A549 (cell line): ENCODE measurements at regions not wholly inside any gene's neighbourhood (a gene's known extent, or its start where the extent isn't known, plus 50 kb on each side); places are given as distances from the start of the nearest gene placed in this dataset.

Experiments used
- ATAC-seq, 2 experiments: fragments of 200-7000 bp in 1 of 2; fragments of >200 bp in 1 of 2; cut with Nextera tagmentation in 1 of 2; cut with Tn5 transposase in 1 of 2; 3 replicates each; pipeline versions ENCODE4 v1.8.0 to v1.9.1; 2018 to 2020; ENCODE audit warnings: mild to moderate bottlenecking in 1 of 2, moderate library complexity in 1 of 2
- CTCF ChIA-PET: fragments of 300-600 bp; sonication (Branson Sonifier 250); formaldehyde crosslinking; extraction: SDS; loops from one replicate; lab custom pipeline; 2021; ENCODE audit warnings: antibody characterized with exemption, inconsistent platforms; lab: Yijun Ruan, JAX
- POLR2A ChIA-PET: fragments of 350-600 bp; formaldehyde crosslinking; extraction: SDS; loops from one replicate; lab custom pipeline; 2021; ENCODE audit warnings: antibody characterized with exemption, inconsistent platforms; lab: Yijun Ruan, JAX
- DNase-seq, 2 experiments: peaks; one replicate each; pipeline versions ENCODE4 v3.0.0 to v3.0.0-alpha.2; 2011 to 2016; ENCODE audit warnings: low read depth in 1 of 2, low spot score in 1 of 2
- FAIRE-seq: peaks from 2 replicates; lab custom pipeline; 2011; peaks lifted over from hg19 to GRCh38; lab: Jason Lieb, UNC
- H3K27ac ChIP-seq, 2 experiments: fragments of >200 bp; sonication (Bioruptor Twin); formaldehyde crosslinking; 3 replicates each; pipeline ENCODE4 v1.5.1; 2016 to 2017
- H3K4me1 ChIP-seq: fragments of >200 bp; sonication (Bioruptor Twin); formaldehyde crosslinking; 3 replicates; pipeline ENCODE4 v1.6.1; 2016
- H3K4me2 ChIP-seq: fragments of >200 bp; sonication (Bioruptor Twin); formaldehyde crosslinking; 3 replicates; pipeline ENCODE4 v1.6.1; 2016
- H3K4me3 ChIP-seq: fragments of >200 bp; sonication (Bioruptor Twin); formaldehyde crosslinking; 3 replicates; pipeline ENCODE4 v1.5.1; 2016
- H3K9me3 ChIP-seq: fragments of >200 bp; sonication (Bioruptor Twin); formaldehyde crosslinking; 3 replicates; pipeline ENCODE4 v1.6.1; 2016
- CBX2 ChIP-seq: fragments of 200-600 bp; sonication (generic); IDR thresholded peaks from 2 replicates; pipeline ENCODE4 v1.6.1; 2016; ENCODE audit warnings: low read depth, mild to moderate bottlenecking, borderline replicate concordance
- CEBPB ChIP-seq, 2 experiments: fragments of >200 bp in 1 of 2; sonication (Bioruptor Twin) in 1 of 2; formaldehyde crosslinking in 1 of 2; IDR thresholded peaks; 2 replicates each; pipeline ENCODE4 v1.6.1; 2012 to 2016
- CHD2 ChIP-seq: fragments of 150-350 bp; IDR thresholded peaks from 2 replicates; pipeline ENCODE4 v1.6.1; 2014; ENCODE audit warnings: low read length; ENCODE audit not compliant: partially characterized antibody
- CHD4 ChIP-seq: fragments of 200-600 bp; sonication (generic); IDR thresholded peaks from 2 replicates; pipeline ENCODE4 v1.6.1; 2016; ENCODE audit warnings: antibody characterized with exemption, mild to moderate bottlenecking, borderline replicate concordance
- EHMT2 ChIP-seq: fragments of 200-600 bp; sonication (generic); IDR thresholded peaks from 2 replicates; pipeline ENCODE4 v1.6.1; 2016; ENCODE audit warnings: antibody characterized with exemption, low read depth, mild to moderate bottlenecking, moderate library complexity
- EP300 ChIP-seq, 2 experiments: fragments of >200 bp; sonication (Bioruptor Twin); formaldehyde crosslinking; IDR thresholded peaks; 2 replicates in 1 of 2; 3 replicates in 1 of 2; pipeline ENCODE4 v1.6.1; 2016 to 2017
- FOSB ChIP-seq: fragments of 250-450 bp; sonication (Bioruptor Pico); IDR thresholded peaks from 2 replicates; pipeline ENCODE4 v1.5.0; 2020; ENCODE audit warnings: mild to moderate bottlenecking, moderate library complexity
- FOSL2 ChIP-seq, 2 experiments: fragments of 450-650 bp in 1 of 2; fragments of >200 bp in 1 of 2; sonication (Bioruptor Twin) in 1 of 2; formaldehyde crosslinking; IDR thresholded peaks; 2 replicates each; pipeline versions ENCODE4 v1.5.0 to v1.6.1; 2016 to 2020; ENCODE audit warnings: mild to moderate bottlenecking in 1 of 2, moderate library complexity in 1 of 2
- FOXS1 ChIP-seq: fragments of 250-450 bp; sonication (Bioruptor Pico); IDR thresholded peaks from 2 replicates; pipeline ENCODE4 v1.5.0; 2020; ENCODE audit warnings: mild to moderate bottlenecking, moderate library complexity
- HEYL ChIP-seq: fragments of 250-450 bp; sonication (Bioruptor Pico); IDR thresholded peaks from 2 replicates; pipeline ENCODE4 v1.8.0; 2021; ENCODE audit warnings: mild to moderate bottlenecking, moderate library complexity
- HOXB5 ChIP-seq: fragments of 250-450 bp; sonication (Bioruptor Pico); IDR thresholded peaks from 2 replicates; pipeline ENCODE4 v1.5.0; 2020; ENCODE audit warnings: mild to moderate bottlenecking, moderate library complexity
- JUN ChIP-seq, 2 experiments: fragments of >200 bp; sonication (Bioruptor Twin); formaldehyde crosslinking; IDR thresholded peaks; 2 replicates in 1 of 2; 3 replicates in 1 of 2; pipeline ENCODE4 v1.6.1; 2016 to 2017
- JUNB ChIP-seq: fragments of >200 bp; sonication (Bioruptor Twin); formaldehyde crosslinking; IDR thresholded peaks from 2 replicates; pipeline ENCODE4 v1.6.1; 2016
- MAFK ChIP-seq: fragments of 450-650 bp; IDR thresholded peaks from 2 replicates; pipeline ENCODE4 v1.6.1; 2014; ENCODE audit not compliant: partially characterized antibody
- MYC ChIP-seq: IDR thresholded peaks from 2 replicates; pipeline ENCODE4 v1.6.1; 2012; ENCODE audit warnings: mild to moderate bottlenecking, inconsistent platforms, low read length, improper control_type of control experiment, borderline replicate concordance
- SMC3 ChIP-seq: fragments of >200 bp; sonication (Bioruptor Twin); formaldehyde crosslinking; IDR thresholded peaks from 3 replicates; pipeline ENCODE4 v1.6.1; 2018; ENCODE audit warnings: inconsistent platforms
- TP53 ChIP-seq: fragments of 250-450 bp; sonication (Bioruptor Pico); IDR thresholded peaks from 2 replicates; pipeline ENCODE4 v1.5.0; 2021; ENCODE audit warnings: mild to moderate bottlenecking, moderate library complexity
- ZNF302 ChIP-seq: fragments of 250-450 bp; sonication (Bioruptor Pico); IDR thresholded peaks from 2 replicates; pipeline ENCODE4 v1.9.0; 2021; ENCODE audit warnings: inconsistent platforms, mild to moderate bottlenecking, moderate library complexity
- WGBS: methylation state at CpG from one replicate; pipeline ENCODE4 v1.1.6; 2017; ENCODE audit errors: missing lambda C conversion rate; 5-methylcytosine and 5-hydroxymethylcytosine counted together
- TF ChIP-seq, protein P1 (sequence below): fragments of >200 bp; sonication (Bioruptor Twin); formaldehyde crosslinking; IDR thresholded peaks from 2 replicates; pipeline ENCODE4 v1.6.1; 2016
- TF ChIP-seq, protein P2 (sequence below): IDR thresholded peaks from 2 replicates; pipeline ENCODE4 v1.6.1; 2012
- TF ChIP-seq, protein P3 (sequence below): fragments of 250-450 bp; sonication (Bioruptor Pico); IDR thresholded peaks from 2 replicates; pipeline ENCODE4 v1.5.0; 2021; ENCODE audit warnings: mild to moderate bottlenecking, moderate library complexity, borderline replicate concordance
- TF ChIP-seq, protein P4 (sequence below): IDR thresholded peaks from 2 replicates; pipeline ENCODE4 v1.6.1; 2012

DNA sequence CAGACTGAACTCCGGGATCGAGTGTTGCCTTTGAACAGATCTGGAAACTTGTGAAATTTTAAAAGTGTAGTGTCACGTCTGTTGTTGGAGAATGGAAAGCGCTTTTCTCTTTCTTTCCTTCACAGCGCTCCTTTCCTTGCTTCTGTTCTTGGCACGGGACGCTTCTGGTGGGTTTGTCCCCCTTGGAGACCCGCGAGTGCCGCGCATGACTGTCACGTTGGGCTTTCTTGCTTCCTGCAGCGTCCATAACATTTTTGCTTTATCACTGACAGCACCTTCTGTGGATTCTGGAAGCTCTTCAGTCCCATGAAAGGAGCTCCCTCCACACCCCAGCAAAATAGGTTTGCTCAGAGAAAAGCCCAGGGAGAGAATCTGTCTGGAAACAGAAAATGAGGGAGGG is 193.0 kb upstream of the TMEM132C start:
- H3K4me3 ChIP-seq: no peak overlapping the region
- no peak for DNase-seq
- WGBS: 47% methylated on average over 13 of the region's 13 CpGs
- H3K9me3 ChIP-seq: 0 out of 3 replicates have a peak, but pooled peaks cover 2% of the 10 kb centered on the region
- POLR2A ChIA-PET: no interaction called here
- no peaks in the 10 kb centered on the region for H3K4me1 ChIP-seq
- CTCF ChIA-PET: interaction anchor here (1.1 kb wide), 1 partner anchor 12 kb away, joined by 3 read pairs; no protein-coding TSS in a partner anchor
- no peak overlapping the region for H3K4me2 ChIP-seq
- no peak overlapping the region for H3K27ac ChIP-seq
- FAIRE-seq: no peak
- TF ChIP-seq CHD4 (no peak), FOSB (no peak), CEBPB (IDR thresholded peaks at IDR 0.05) (no peak)
- TF ChIP-seq, protein P1, sequence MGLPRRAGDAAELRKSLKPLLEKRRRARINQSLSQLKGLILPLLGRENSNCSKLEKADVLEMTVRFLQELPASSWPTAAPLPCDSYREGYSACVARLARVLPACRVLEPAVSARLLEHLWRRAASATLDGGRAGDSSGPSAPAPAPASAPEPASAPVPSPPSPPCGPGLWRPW: no peak
- ATAC-seq: no peak

DNA sequence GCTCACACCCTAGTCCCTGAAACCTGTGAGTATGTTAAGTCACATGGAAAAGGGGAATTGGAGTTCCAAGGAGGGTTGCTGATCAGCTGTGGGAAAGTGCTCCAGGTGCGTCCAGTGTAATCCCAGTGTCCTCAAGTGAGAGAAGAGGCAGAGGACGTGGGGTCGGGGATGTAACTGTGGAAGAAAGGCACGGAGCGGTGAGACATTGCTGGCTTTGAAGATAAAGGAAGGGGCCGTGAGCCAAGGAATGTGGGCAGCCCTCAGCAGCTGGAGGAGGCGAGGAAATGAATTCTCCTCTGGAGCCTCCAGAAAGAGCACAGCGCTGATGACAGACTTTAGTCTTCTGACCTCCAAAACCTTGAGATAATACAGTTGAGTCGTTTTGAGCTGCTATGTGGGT is 191.6 kb upstream of the TMEM132C start:
- H3K9me3 ChIP-seq: 0 out of 3 replicates have a peak, but pooled peaks cover 2% of the 10 kb centered on the region
- H3K4me3 ChIP-seq: no peak overlapping the region
- CTCF ChIA-PET: no interaction called here
- no peak overlapping the region for H3K27ac ChIP-seq
- DNase-seq: no peak
- POLR2A ChIA-PET: no interaction called here
- ATAC-seq: no peak
- TF ChIP-seq EHMT2 (no peak), ZNF302 (no peak), HEYL (no peak), CHD4 (no peak), HOXB5 (CRISPR knock-in tag) (no peak), JUNB (no peak), JUN (IDR thresholded peaks at IDR 0.05) (no peak), CHD2 (no peak), MAFK (no peak), SMC3 (no peak), EP300 (IDR thresholded peaks at IDR 0.05) (no peak), CBX2 (no peak), MYC (no peak), TP53 (CRISPR knock-in tag) (no peak), FOXS1 (CRISPR knock-in tag) (no peak), FOSB (no peak)
- TF ChIP-seq, protein P2, sequence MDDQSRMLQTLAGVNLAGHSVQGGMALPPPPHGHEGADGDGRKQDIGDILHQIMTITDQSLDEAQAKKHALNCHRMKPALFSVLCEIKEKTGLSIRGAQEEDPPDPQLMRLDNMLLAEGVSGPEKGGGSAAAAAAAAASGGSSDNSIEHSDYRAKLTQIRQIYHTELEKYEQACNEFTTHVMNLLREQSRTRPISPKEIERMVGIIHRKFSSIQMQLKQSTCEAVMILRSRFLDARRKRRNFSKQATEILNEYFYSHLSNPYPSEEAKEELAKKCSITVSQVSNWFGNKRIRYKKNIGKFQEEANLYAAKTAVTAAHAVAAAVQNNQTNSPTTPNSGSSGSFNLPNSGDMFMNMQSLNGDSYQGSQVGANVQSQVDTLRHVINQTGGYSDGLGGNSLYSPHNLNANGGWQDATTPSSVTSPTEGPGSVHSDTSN: no peak
- TF ChIP-seq, protein P3, sequence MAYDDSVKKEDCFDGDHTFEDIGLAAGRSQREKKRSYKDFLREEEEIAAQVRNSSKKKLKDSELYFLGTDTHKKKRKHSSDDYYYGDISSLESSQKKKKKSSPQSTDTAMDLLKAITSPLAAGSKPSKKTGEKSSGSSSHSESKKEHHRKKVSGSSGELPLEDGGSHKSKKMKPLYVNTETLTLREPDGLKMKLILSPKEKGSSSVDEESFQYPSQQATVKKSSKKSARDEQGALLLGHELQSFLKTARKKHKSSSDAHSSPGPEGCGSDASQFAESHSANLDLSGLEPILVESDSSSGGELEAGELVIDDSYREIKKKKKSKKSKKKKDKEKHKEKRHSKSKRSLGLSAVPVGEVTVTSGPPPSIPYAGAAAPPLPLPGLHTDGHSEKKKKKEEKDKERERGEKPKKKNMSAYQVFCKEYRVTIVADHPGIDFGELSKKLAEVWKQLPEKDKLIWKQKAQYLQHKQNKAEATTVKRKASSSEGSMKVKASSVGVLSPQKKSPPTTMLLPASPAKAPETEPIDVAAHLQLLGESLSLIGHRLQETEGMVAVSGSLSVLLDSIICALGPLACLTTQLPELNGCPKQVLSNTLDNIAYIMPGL (CRISPR knock-in tag): no peak
- TF ChIP-seq, protein P4, sequence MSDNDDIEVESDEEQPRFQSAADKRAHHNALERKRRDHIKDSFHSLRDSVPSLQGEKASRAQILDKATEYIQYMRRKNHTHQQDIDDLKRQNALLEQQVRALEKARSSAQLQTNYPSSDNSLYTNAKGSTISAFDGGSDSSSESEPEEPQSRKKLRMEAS: no peak
- TF ChIP-seq, all 56 proteins: peak for 0
- H3K4me2 ChIP-seq: no peak overlapping the region
- FAIRE-seq: no peak
- H3K4me1 ChIP-seq: no peaks in the 10 kb centered on the region
- 6% methylated on average over 9 of the region's 9 CpGs for WGBS

DNA sequence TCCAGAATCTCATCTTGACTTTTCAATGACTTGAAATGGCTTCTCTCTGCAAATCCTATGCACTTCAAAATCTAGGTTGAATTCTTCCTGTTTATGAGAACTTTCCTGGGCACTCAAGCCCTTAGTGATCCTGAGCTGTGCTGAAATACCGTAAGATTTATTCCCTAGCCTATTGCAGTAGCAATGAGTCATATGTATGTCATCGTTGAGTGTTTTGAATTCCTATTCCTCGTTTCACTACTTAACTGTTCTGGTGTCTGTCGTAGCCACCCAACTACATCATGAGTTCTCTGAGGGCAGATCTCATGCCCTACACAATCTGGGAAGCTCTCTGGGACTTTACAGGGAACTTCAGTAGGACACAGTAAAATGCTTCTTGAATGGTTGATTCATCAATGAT is 190.8 kb upstream of the TMEM132C start:
- ATAC-seq: no peak
- Histone ChIP-seq H3K4me1 (no peaks in the 10 kb centered on the region), H3K27ac (no peak overlapping the region), H3K4me3 (no peak overlapping the region), H3K4me2 (no peak overlapping the region), H3K9me3 (0 out of 3 replicates have a peak, but pooled peaks cover 2% of the 10 kb centered on the region)
- DNase-seq: peak in 1 of 2 experiments; percentile 5
- FAIRE-seq: no peak
- 4% methylated on average over 4 of the region's 4 CpGs for WGBS
- ChIA-PET POLR2A (no interaction called here), CTCF (no interaction called here)
- TF ChIP-seq HEYL (no peak), FOSL2 (IDR thresholded peaks at IDR 0.05) (no peak), FOSL2 (CRISPR knock-in tag; IDR thresholded peaks at IDR 0.05) (peak; percentile 8; the same call in 1 of the 2 replicates)
